ENCODE measurements at regions not wholly inside any gene's neighbourhood (a gene's known extent, or its start where the extent isn't known, plus 50 kb on each side); places are given as distances from the start of the nearest gene placed in this dataset.
A peak's percentile ranks its signal among the peaks of the same experiment; 100 is the strongest.

DNA sequence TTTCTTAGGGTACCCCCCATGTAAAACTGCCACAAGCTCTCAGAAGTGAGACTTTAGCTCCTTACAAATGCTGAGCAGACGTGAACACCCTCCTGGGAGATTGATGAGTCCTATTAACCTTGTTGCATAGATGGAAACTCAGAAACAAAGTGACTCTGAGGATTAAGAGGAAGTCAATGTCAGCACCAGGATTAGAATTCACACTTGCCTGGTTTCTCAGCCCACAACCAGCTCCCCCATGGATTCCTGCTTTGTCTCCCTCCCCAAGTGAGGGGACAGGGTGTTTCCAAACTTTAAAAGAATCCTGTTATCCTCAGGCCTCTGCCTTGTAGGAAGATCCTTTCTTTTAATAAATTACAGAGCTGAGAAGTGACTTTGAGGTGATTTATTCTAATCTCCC is 324.4 kb downstream of the NDFIP2 start:
- Mint-ChIP-seq H3K27ac (peak overlapping the region; percentile 57; the same call in 1 of the 2 replicates), H3K27me3 (ENCODE audit: low read depth) (no peaks in the 10 kb centered on the region), H3K9me3 (peaks cover 7% of the 10 kb centered on the region), H3K4me3 (no peak overlapping the region), H3K4me1 (peaks cover 48% of the 10 kb centered on the region), H3K36me3 (no peaks in the 10 kb centered on the region)
- DNase-seq (ENCODE audit: low spot score) (no peak), ATAC-seq (peak; percentile 60)
- TF ChIP-seq RELA (CRISPR knock-in tag; IDR thresholded peaks at IDR 0.05; ENCODE audit: borderline replicate concordance) (no peak), TEAD1 (CRISPR knock-in tag; IDR thresholded peaks at IDR 0.05) (peak; percentile 30; the same call in 1 of the 2 replicates), ZNF416 (CRISPR knock-in tag; IDR thresholded peaks at IDR 0.05) (no peak), ZNF138 (CRISPR knock-in tag; conservative IDR thresholded peaks at IDR 0.05) (no peak)
- CTCF ChIA-PET, result no interaction called here
- POLR2A ChIA-PET, result no interaction called here

GRCh38 chr13:79803989-79804388 is 323.0 kb downstream of the NDFIP2 start:
- TF ChIP-seq ETV6 (CRISPR knock-in tag; IDR thresholded peaks at IDR 0.05) (no peak), EMX1 (CRISPR knock-in tag; IDR thresholded peaks at IDR 0.05) (no peak), JUN (CRISPR knock-in tag; IDR thresholded peaks at IDR 0.05) (no peak), NR1H2 (CRISPR knock-in tag; IDR thresholded peaks at IDR 0.05) (no peak), ZNF232 (CRISPR knock-in tag; IDR thresholded peaks at IDR 0.05) (no peak), STAT6 (CRISPR knock-in tag; conservative IDR thresholded peaks at IDR 0.05; ENCODE audit: low read depth) (no peak), FOXP1 (CRISPR knock-in tag; IDR thresholded peaks at IDR 0.05; ENCODE audit: borderline replicate concordance) (no peak), ATF6 (CRISPR knock-in tag; IDR thresholded peaks at IDR 0.05) (no peak), ZNF263 (CRISPR knock-in tag; IDR thresholded peaks at IDR 0.05; ENCODE audit: low read depth) (no peak)
- TF ChIP-seq, protein P1, sequence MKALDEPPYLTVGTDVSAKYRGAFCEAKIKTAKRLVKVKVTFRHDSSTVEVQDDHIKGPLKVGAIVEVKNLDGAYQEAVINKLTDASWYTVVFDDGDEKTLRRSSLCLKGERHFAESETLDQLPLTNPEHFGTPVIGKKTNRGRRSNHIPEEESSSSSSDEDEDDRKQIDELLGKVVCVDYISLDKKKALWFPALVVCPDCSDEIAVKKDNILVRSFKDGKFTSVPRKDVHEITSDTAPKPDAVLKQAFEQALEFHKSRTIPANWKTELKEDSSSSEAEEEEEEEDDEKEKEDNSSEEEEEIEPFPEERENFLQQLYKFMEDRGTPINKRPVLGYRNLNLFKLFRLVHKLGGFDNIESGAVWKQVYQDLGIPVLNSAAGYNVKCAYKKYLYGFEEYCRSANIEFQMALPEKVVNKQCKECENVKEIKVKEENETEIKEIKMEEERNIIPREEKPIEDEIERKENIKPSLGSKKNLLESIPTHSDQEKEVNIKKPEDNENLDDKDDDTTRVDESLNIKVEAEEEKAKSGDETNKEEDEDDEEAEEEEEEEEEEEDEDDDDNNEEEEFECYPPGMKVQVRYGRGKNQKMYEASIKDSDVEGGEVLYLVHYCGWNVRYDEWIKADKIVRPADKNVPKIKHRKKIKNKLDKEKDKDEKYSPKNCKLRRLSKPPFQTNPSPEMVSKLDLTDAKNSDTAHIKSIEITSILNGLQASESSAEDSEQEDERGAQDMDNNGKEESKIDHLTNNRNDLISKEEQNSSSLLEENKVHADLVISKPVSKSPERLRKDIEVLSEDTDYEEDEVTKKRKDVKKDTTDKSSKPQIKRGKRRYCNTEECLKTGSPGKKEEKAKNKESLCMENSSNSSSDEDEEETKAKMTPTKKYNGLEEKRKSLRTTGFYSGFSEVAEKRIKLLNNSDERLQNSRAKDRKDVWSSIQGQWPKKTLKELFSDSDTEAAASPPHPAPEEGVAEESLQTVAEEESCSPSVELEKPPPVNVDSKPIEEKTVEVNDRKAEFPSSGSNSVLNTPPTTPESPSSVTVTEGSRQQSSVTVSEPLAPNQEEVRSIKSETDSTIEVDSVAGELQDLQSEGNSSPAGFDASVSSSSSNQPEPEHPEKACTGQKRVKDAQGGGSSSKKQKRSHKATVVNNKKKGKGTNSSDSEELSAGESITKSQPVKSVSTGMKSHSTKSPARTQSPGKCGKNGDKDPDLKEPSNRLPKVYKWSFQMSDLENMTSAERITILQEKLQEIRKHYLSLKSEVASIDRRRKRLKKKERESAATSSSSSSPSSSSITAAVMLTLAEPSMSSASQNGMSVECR (CRISPR knock-in tag; IDR thresholded peaks at IDR 0.05; ENCODE audit: borderline replicate concordance), result no peak
- no peak for DNase-seq (ENCODE audit: low spot score)
- Mint-ChIP-seq H3K4me1 (peaks cover 46% of the 10 kb centered on the region), H3K9me3 (peaks cover 6% of the 10 kb centered on the region), H3K36me3 (no peaks in the 10 kb centered on the region), H3K4me3 (no peak overlapping the region), H3K27ac (no peak overlapping the region), H3K27me3 (ENCODE audit: low read depth) (no peaks in the 10 kb centered on the region)
- CTCF ChIA-PET, result no interaction called here
- POLR2A ChIA-PET, result no interaction called here
- ATAC-seq, result peak; percentile 48

GRCh38 chr13:79803296-79803695 is 322.3 kb downstream of the NDFIP2 start:
- CTCF ChIA-PET, result no interaction called here
- peaks cover 47% of the 10 kb centered on the region for H3K4me1 Mint-ChIP-seq
- POLR2A ChIA-PET, result no interaction called here
- no peak for DNase-seq (ENCODE audit: low spot score)
- no peaks in the 10 kb centered on the region for H3K36me3 Mint-ChIP-seq
- H3K4me3 Mint-ChIP-seq, result no peak overlapping the region
- no peak overlapping the region for H3K27ac Mint-ChIP-seq
- ATAC-seq, result no peak
- H3K27me3 Mint-ChIP-seq (ENCODE audit: low read depth), result no peaks in the 10 kb centered on the region
- no peaks in the 10 kb centered on the region for H3K9me3 Mint-ChIP-seq
- TF ChIP-seq, protein P2, sequence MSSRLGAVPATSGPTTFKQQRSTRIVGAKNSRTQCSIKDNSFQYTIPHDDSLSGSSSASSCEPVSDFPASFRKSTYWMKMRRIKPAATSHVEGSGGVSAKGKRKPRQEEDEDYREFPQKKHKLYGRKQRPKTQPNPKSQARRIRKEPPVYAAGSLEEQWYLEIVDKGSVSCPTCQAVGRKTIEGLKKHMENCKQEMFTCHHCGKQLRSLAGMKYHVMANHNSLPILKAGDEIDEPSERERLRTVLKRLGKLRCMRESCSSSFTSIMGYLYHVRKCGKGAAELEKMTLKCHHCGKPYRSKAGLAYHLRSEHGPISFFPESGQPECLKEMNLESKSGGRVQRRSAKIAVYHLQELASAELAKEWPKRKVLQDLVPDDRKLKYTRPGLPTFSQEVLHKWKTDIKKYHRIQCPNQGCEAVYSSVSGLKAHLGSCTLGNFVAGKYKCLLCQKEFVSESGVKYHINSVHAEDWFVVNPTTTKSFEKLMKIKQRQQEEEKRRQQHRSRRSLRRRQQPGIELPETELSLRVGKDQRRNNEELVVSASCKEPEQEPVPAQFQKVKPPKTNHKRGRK (CRISPR knock-in tag; IDR thresholded peaks at IDR 0.05; ENCODE audit: borderline replicate concordance), result no peak
- TF ChIP-seq, protein P3, sequence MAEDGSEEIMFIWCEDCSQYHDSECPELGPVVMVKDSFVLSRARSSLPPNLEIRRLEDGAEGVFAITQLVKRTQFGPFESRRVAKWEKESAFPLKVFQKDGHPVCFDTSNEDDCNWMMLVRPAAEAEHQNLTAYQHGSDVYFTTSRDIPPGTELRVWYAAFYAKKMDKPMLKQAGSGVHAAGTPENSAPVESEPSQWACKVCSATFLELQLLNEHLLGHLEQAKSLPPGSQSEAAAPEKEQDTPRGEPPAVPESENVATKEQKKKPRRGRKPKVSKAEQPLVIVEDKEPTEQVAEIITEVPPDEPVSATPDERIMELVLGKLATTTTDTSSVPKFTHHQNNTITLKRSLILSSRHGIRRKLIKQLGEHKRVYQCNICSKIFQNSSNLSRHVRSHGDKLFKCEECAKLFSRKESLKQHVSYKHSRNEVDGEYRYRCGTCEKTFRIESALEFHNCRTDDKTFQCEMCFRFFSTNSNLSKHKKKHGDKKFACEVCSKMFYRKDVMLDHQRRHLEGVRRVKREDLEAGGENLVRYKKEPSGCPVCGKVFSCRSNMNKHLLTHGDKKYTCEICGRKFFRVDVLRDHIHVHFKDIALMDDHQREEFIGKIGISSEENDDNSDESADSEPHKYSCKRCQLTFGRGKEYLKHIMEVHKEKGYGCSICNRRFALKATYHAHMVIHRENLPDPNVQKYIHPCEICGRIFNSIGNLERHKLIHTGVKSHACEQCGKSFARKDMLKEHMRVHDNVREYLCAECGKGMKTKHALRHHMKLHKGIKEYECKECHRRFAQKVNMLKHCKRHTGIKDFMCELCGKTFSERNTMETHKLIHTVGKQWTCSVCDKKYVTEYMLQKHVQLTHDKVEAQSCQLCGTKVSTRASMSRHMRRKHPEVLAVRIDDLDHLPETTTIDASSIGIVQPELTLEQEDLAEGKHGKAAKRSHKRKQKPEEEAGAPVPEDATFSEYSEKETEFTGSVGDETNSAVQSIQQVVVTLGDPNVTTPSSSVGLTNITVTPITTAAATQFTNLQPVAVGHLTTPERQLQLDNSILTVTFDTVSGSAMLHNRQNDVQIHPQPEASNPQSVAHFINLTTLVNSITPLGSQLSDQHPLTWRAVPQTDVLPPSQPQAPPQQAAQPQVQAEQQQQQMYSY (CRISPR knock-in tag; IDR thresholded peaks at IDR 0.05), result no peak
- TF ChIP-seq GRHL2 (CRISPR knock-in tag; IDR thresholded peaks at IDR 0.05; ENCODE audit: insufficient replicate concordance, severe bottlenecking) (no peak), ATF1 (CRISPR knock-in tag; IDR thresholded peaks at IDR 0.05) (no peak), SMAD3 (CRISPR knock-in tag; IDR thresholded peaks at IDR 0.05; ENCODE audit: borderline replicate concordance) (no peak), RELA (CRISPR knock-in tag; IDR thresholded peaks at IDR 0.05; ENCODE audit: borderline replicate concordance) (no peak)
